Common myeloid progenitor, CD34-positive (primary cell): ENCODE measurements at regions not wholly inside any gene's neighbourhood (a gene's known extent, or its start where the extent isn't known, plus 50 kb on each side); places are given as distances from the start of the nearest gene placed in this dataset.
A peak's percentile ranks its signal among the peaks of the same experiment; 100 is the strongest.
"Not testable (repeated sequence)": the region's sequence is repeated elsewhere in the genome, so short reads cannot be mapped to it uniquely, and the experiment has no call there.

Experiments used
- CTCF ChIA-PET: fragments of 350-600 bp; sonication (Branson Sonifier 250); formaldehyde crosslinking; loops from one replicate; lab custom pipeline; 2021; ENCODE audit warnings: antibody characterized with exemption; lab: Charles Lee
- POLR2A ChIA-PET: fragments of 350-600 bp; sonication (Branson Sonifier 250); formaldehyde crosslinking; loops from one replicate; lab custom pipeline; 2021; ENCODE audit warnings: antibody characterized with exemption; lab: Charles Lee
- DNase-seq, 3 donors: peaks; one replicate each; pipeline versions ENCODE4 v3.0.0 to v3.0.0-alpha.2; 2013
- H3K27ac ChIP-seq, 2 experiments: 1 replicate in 1 of 2; 2 replicates in 1 of 2; pipeline ENCODE4 v1.7.0; 2013; ENCODE audit warnings: inconsistent platforms in 2 of 2, low read length in 2 of 2, mild to moderate bottlenecking in 2 of 2, low read depth in 1 of 2, moderate library complexity in 1 of 2; ENCODE audit not compliant: severe bottlenecking in 2 of 2, insufficient read depth in 1 of 2, poor library complexity in 1 of 2
- H3K27me3 ChIP-seq, 5 experiments: replicated peaks in 2 of 5; 1 replicate in 3 of 5; 2 replicates in 2 of 5; pipeline versions ENCODE4 v1.6.1 to v1.7.0; 2013; ENCODE audit warnings: low read length in 4 of 5, mild to moderate bottlenecking in 2 of 5, moderate library complexity in 2 of 5, inconsistent platforms in 1 of 5; ENCODE audit not compliant: insufficient read depth in 5 of 5, control insufficient read depth in 4 of 5
- H3K36me3 ChIP-seq, 4 experiments: 1 replicate in 2 of 4; 2 replicates in 2 of 4; pipeline versions ENCODE4 v1.6.1 to v1.7.0; 2013; ENCODE audit warnings: low read length in 3 of 4, control low read depth in 1 of 4, mild to moderate bottlenecking in 1 of 4; ENCODE audit not compliant: control insufficient read depth in 4 of 4, insufficient read depth in 4 of 4
- H3K4me1 ChIP-seq, 4 experiments: 1 replicate in 3 of 4; 2 replicates in 1 of 4; pipeline versions ENCODE4 v1.6.1 to v1.7.1; 2013; ENCODE audit warnings: low read length in 3 of 4, mild to moderate bottlenecking in 3 of 4, control low read depth in 1 of 4, inconsistent platforms in 1 of 4, moderate library complexity in 1 of 4; ENCODE audit not compliant: control insufficient read depth in 4 of 4, insufficient read depth in 4 of 4; ENCODE audit errors: control extremely low read depth in 1 of 4
- H3K4me3 ChIP-seq, 7 experiments: 1 replicate in 4 of 7; 2 replicates in 3 of 7; pipeline versions ENCODE4 v1.5.1 to v1.7.0; 2013; ENCODE audit warnings: mild to moderate bottlenecking in 7 of 7, low read length in 6 of 7, moderate library complexity in 6 of 7, inconsistent platforms in 2 of 7, low read depth in 2 of 7, control low read depth in 1 of 7; ENCODE audit not compliant: insufficient read depth in 4 of 7, control insufficient read depth in 1 of 7; ENCODE audit errors: extremely low read depth in 1 of 7
- H3K9me3 ChIP-seq, 5 experiments: 1 replicate in 4 of 5; 2 replicates in 1 of 5; pipeline versions ENCODE4 v1.6.1 to v1.7.1; 2013; ENCODE audit warnings: low read length in 4 of 5, mild to moderate bottlenecking in 2 of 5, inconsistent platforms in 1 of 5, low read depth in 1 of 5, moderate library complexity in 1 of 5; ENCODE audit not compliant: control insufficient read depth in 4 of 5, insufficient read depth in 2 of 5; ENCODE audit errors: control extremely low read depth in 1 of 5
- WGBS: methylation state at CpG from one replicate; pipeline ENCODE4 v1.1.5; 2013; ENCODE audit not compliant: insufficient coverage; 5-methylcytosine and 5-hydroxymethylcytosine counted together

GRCh38 chr6:140339084-140339483 is 964.6 kb upstream of the CITED2 start:
- WGBS: 100% methylated on average over 1 of the region's 2 CpGs
- H3K9me3 ChIP-seq: peaks cover 0 to 11% (median 8%) of the 10 kb centered on the region in 5 experiments
- H3K36me3 ChIP-seq, H3K4me3 ChIP-seq, H3K27me3 ChIP-seq, CTCF ChIA-PET, H3K4me1 ChIP-seq, H3K27ac ChIP-seq, DNase-seq, POLR2A ChIA-PET: not testable (repeated sequence)

- ChIA-PET CTCF (no interaction called here), POLR2A (no interaction called here)
- Histone ChIP-seq H3K4me1 (peaks cover 4 to 37% (median 13%) of the 10 kb centered on the region in 4 experiments), H3K4me3 (no peak overlapping the region), H3K36me3 (no peaks in the 10 kb centered on the region), H3K27ac (no peak overlapping the region), H3K9me3 (peaks cover 0 to 10% (median 4%) of the 10 kb centered on the region in 5 experiments), H3K27me3 (no peaks in the 10 kb centered on the region)
- WGBS: no CpG with 5 or more reads among the region's 2 CpGs
- peak in 1 of 3 donors; percentile 12 for DNase-seq
These were observed 947.4 kb upstream of the CITED2 start for GRCh38 chr6:140321891-140322290.

- WGBS: 0% methylated on average over 2 of the region's 4 CpGs
- POLR2A ChIA-PET: no interaction called here
- Histone ChIP-seq H3K4me1 (peaks cover 4 to 37% (median 13%) of the 10 kb centered on the region in 4 experiments), H3K9me3 (no peaks in the 10 kb centered on the region), H3K27me3 (no peaks in the 10 kb centered on the region), H3K4me3 (peak overlapping the region in 2 of 7 experiments; percentile 28 to 37), H3K36me3 (no peaks in the 10 kb centered on the region), H3K27ac (peak overlapping the region in 1 of 2 experiments; percentile 11)
- CTCF ChIA-PET: interaction anchor here (0.6 kb wide), 1 partner anchor 33 kb away, joined by 3 read pairs; no protein-coding TSS in a partner anchor
- peak; percentile 31 to 84 (median 76) for DNase-seq
These were observed 945.9 kb upstream of the CITED2 start for GRCh38 chr6:140320081-140321080.

- no CpG with 5 or more reads among the region's 2 CpGs for WGBS
- POLR2A ChIA-PET: no interaction called here
These were observed 944.8 kb upstream of the CITED2 start for GRCh38 chr6:140319209-140319608.

GRCh38 chr6:140318408-140318807 is 944.0 kb upstream of the CITED2 start:
- no peaks in the 10 kb centered on the region for H3K9me3 ChIP-seq
- POLR2A ChIA-PET: no interaction called here
- CTCF ChIA-PET: no interaction called here
- H3K27me3 ChIP-seq: no peaks in the 10 kb centered on the region
- H3K36me3 ChIP-seq: no peaks in the 10 kb centered on the region
- H3K4me3 ChIP-seq: no peak overlapping the region
- 100% methylated on average over 2 of the region's 3 CpGs for WGBS
- no peak overlapping the region for H3K27ac ChIP-seq
- no peak for DNase-seq
- peaks cover 4 to 37% (median 13%) of the 10 kb centered on the region in 4 experiments for H3K4me1 ChIP-seq

More at GRCh38 chr6:140319209-140319608, 944.8 kb upstream of the CITED2 start:
- H3K4me1 ChIP-seq: peaks cover 4 to 37% (median 13%) of the 10 kb centered on the region in 4 experiments
- no peaks in the 10 kb centered on the region for H3K36me3 ChIP-seq
- no peaks in the 10 kb centered on the region for H3K27me3 ChIP-seq
- no peaks in the 10 kb centered on the region for H3K9me3 ChIP-seq
- H3K27ac ChIP-seq: no peak overlapping the region
- peak in 2 of 3 donors; percentile 46 to 57 for DNase-seq
- CTCF ChIA-PET: no interaction called here
- peak overlapping the region in 1 of 7 experiments; percentile 4 for H3K4me3 ChIP-seq

GRCh38 chr6:140317950-140318349 is 943.5 kb upstream of the CITED2 start:
- Histone ChIP-seq H3K27me3 (no peaks in the 10 kb centered on the region), H3K4me1 (peaks cover 4 to 37% (median 13%) of the 10 kb centered on the region in 4 experiments), H3K4me3 (no peak overlapping the region), H3K9me3 (no peaks in the 10 kb centered on the region), H3K36me3 (no peaks in the 10 kb centered on the region), H3K27ac (no peak overlapping the region)
- ChIA-PET POLR2A (no interaction called here), CTCF (no interaction called here)
- 100% methylated on average over 1 of the region's 2 CpGs for WGBS
- no peak for DNase-seq

GRCh38 chr6:140316966-140317365 is 942.5 kb upstream of the CITED2 start:
- WGBS: 94% methylated on average over 2 of the region's 4 CpGs
- Histone ChIP-seq H3K27me3 (no peaks in the 10 kb centered on the region), H3K27ac (no peak overlapping the region), H3K36me3 (no peaks in the 10 kb centered on the region), H3K9me3 (no peaks in the 10 kb centered on the region), H3K4me1 (peaks cover 4 to 27% (median 11%) of the 10 kb centered on the region in 4 experiments), H3K4me3 (no peak overlapping the region)
- ChIA-PET CTCF (no interaction called here), POLR2A (no interaction called here)
- no peak for DNase-seq
